K562 (cell line): ENCODE measurements at regions not wholly inside any gene's neighbourhood (a gene's known extent, or its start where the extent isn't known, plus 50 kb on each side); places are given as distances from the start of the nearest gene placed in this dataset.

Experiments used
- ATAC-seq: fragments of 200-7000 bp; cut with Tn5 transposase; 3 replicates; pipeline ENCODE4 v1.9.1; 2020; ENCODE audit warnings: moderate library complexity
- BruUV-seq: library from RNA; stranded (reverse); fragments of 400-500 nt; replicated peaks from 2 replicates; lab custom pipeline; 2021; lab: Mats Ljungman, UMichigan
- CTCF ChIA-PET: fragments of 300-600 bp; formaldehyde crosslinking; extraction: SDS; loops from one replicate; lab custom pipeline; 2021; ENCODE audit warnings: low intra/inter-chr PET ratio; lab: Yijun Ruan, JAX
- POLR2A ChIA-PET: fragments of 300-600, 350-650 bp; sonication (Branson Sonifier 250); formaldehyde crosslinking; extraction: SDS; loops from one replicate; lab custom pipeline; 2021; ENCODE audit warnings: antibody characterized with exemption, inconsistent platforms; lab: Yijun Ruan, JAX
- DNase-seq, 4 experiments: peaks; one replicate each; pipeline versions ENCODE4 v3.0.0 to v3.0.0-alpha.2; 2011 to 2018; ENCODE audit warnings: low spot score in 3 of 4, mixed read lengths in 3 of 4; ENCODE audit errors: extremely low read depth in 1 of 4
- FAIRE-seq: peaks from 2 replicates; lab custom pipeline; 2011; peaks lifted over from hg19 to GRCh38; lab: Jason Lieb, UNC
- H2AFZ ChIP-seq: 2 replicates; pipeline ENCODE4 v1.6.0; 2011; ENCODE audit warnings: low read depth, low read length, control low read depth, inconsistent platforms
- H3K27ac ChIP-seq: fragments of 200-600 bp; 3 replicates; pipeline ENCODE4 v1.8.0; 2011; ENCODE audit warnings: low read depth, mild to moderate bottlenecking, control low read depth, inconsistent platforms, low read length, moderate library complexity, mixed read lengths; ENCODE audit errors: extremely low read depth
- H3K27me3 ChIP-seq, 2 experiments: fragments of 300-600 bp in 1 of 2; 2 replicates in 1 of 2; 3 replicates in 1 of 2; pipeline versions ENCODE4 v1.6.0 to v1.8.0; 2011; ENCODE audit warnings: inconsistent platforms in 2 of 2, low read length in 2 of 2, mild to moderate bottlenecking in 1 of 2, mixed read lengths in 1 of 2, moderate library complexity in 1 of 2; ENCODE audit not compliant: control insufficient read depth in 2 of 2, insufficient read depth in 2 of 2
- H3K36me3 ChIP-seq: fragments of 300-600 bp; 3 replicates; pipeline ENCODE4 v1.8.0; 2011; ENCODE audit warnings: mild to moderate bottlenecking, low read length, inconsistent platforms; ENCODE audit not compliant: control insufficient read depth, insufficient read depth
- H3K4me1 ChIP-seq, 2 experiments: fragments of 200-600 bp in 1 of 2; replicated peaks in 1 of 2; 2 replicates in 1 of 2; 3 replicates in 1 of 2; pipeline versions ENCODE4 v1.5.1 to v1.8.0; 2011; ENCODE audit warnings: inconsistent platforms in 2 of 2, low read length in 2 of 2, mild to moderate bottlenecking in 1 of 2, mixed read lengths in 1 of 2, moderate library complexity in 1 of 2; ENCODE audit not compliant: control insufficient read depth in 2 of 2, insufficient read depth in 2 of 2
- H3K4me2 ChIP-seq: 2 replicates; pipeline ENCODE4 v1.6.1; 2011; ENCODE audit warnings: low read length, control low read depth, inconsistent platforms, mixed read lengths; ENCODE audit not compliant: insufficient read depth
- H3K4me3 ChIP-seq: fragments of 200-600 bp; sonication (generic), shearing (Covaris generic); 2 replicates; pipeline ENCODE4 v1.5.1; 2016; ENCODE audit warnings: control low read depth, inconsistent platforms
- H3K79me2 ChIP-seq: fragments of 200-600 bp; 3 replicates; pipeline ENCODE4 v1.8.0; 2011; ENCODE audit warnings: low read length, inconsistent platforms; ENCODE audit not compliant: control insufficient read depth, insufficient read depth
- H3K9ac ChIP-seq, 2 experiments: 2 replicates each; pipeline versions ENCODE4 v1.6.0 to v1.6.1; 2011; ENCODE audit warnings: low read depth in 2 of 2, low read length in 2 of 2, control low read depth in 1 of 2, inconsistent platforms in 1 of 2, mild to moderate bottlenecking in 1 of 2, mixed read lengths in 1 of 2; ENCODE audit not compliant: insufficient read depth in 1 of 2
- H3K9me1 ChIP-seq: one replicate; pipeline ENCODE4 v1.6.0; 2011; ENCODE audit warnings: inconsistent platforms, mild to moderate bottlenecking, low read length, moderate library complexity; ENCODE audit not compliant: control insufficient read depth, insufficient read depth
- H3K9me3 ChIP-seq: replicated peaks from 2 replicates; pipeline ENCODE4 v1.5.1; 2011; ENCODE audit warnings: low read depth, low read length, inconsistent platforms; ENCODE audit not compliant: control insufficient read depth, insufficient read depth
- H4K20me1 ChIP-seq: replicated peaks from 2 replicates; pipeline ENCODE4 v1.6.1; 2011; ENCODE audit warnings: low read length, inconsistent platforms, mixed read lengths; ENCODE audit not compliant: control insufficient read depth, insufficient read depth
- EWSR1 ChIP-seq: fragments of 450-650 bp; IDR thresholded peaks from 2 replicates; pipeline ENCODE4 v1.6.1; 2018; ENCODE audit warnings: borderline replicate concordance, mild to moderate bottlenecking, low read depth, moderate library complexity; ENCODE audit not compliant: partially characterized antibody
- GABPB2 ChIP-seq: fragments of 250-450 bp; sonication (Bioruptor Pico); conservative IDR thresholded peaks from 2 replicates; pipeline ENCODE4 v1.5.1; 2021; ENCODE audit warnings: mild to moderate bottlenecking
- GATA2 ChIP-seq: sonication (generic); formaldehyde crosslinking; IDR thresholded peaks from 2 replicates; pipeline ENCODE4 v1.4.0; 2020; ENCODE audit warnings: mild to moderate bottlenecking, missing genetic modification reagents
- MCM7 ChIP-seq, 2 experiments: fragments of 450-650 bp; IDR thresholded peaks; 2 replicates each; pipeline ENCODE4 v1.6.1; 2016 to 2018
- MECOM ChIP-seq: fragments of 250-450 bp; sonication (Bioruptor Pico); IDR thresholded peaks from 2 replicates; pipeline ENCODE4 v1.8.0; 2022; ENCODE audit warnings: inconsistent platforms
- MTA1 ChIP-seq: fragments of 450-650 bp; IDR thresholded peaks from 2 replicates; pipeline ENCODE4 v1.6.1; 2017; ENCODE audit warnings: borderline replicate concordance
- NCOA6 ChIP-seq: fragments of 450-650 bp; IDR thresholded peaks from 2 replicates; pipeline ENCODE4 v1.6.1; 2017; ENCODE audit warnings: mild to moderate bottlenecking
- PHTF2 ChIP-seq: fragments of 250-450 bp; sonication (Bioruptor Pico); IDR thresholded peaks from 2 replicates; pipeline ENCODE4 v1.5.0; 2021; ENCODE audit warnings: mild to moderate bottlenecking
- PTBP1 ChIP-seq: fragments of 200-400 bp; formaldehyde crosslinking; IDR thresholded peaks from 2 replicates; pipeline ENCODE4 v1.6.1; 2017; ENCODE audit warnings: low read depth, low read length
- ZNF121 ChIP-seq: sonication (generic); formaldehyde crosslinking; conservative IDR thresholded peaks from 2 replicates; pipeline ENCODE4 v1.8.0; 2022; ENCODE audit warnings: missing genetic modification reagents
- WGBS: fragments of 100-300 bp; shearing (Covaris generic); methylation state at CpG from one replicate; pipeline ENCODE4 v1.1.6; 2016; ENCODE audit warnings: low coverage, mixed read lengths; ENCODE audit not compliant: insufficient coverage; ENCODE audit errors: missing lambda C conversion rate; 5-methylcytosine and 5-hydroxymethylcytosine counted together
- in situ Hi-C: fragments of 300-500 bp; cut with MboI; formaldehyde crosslinking; loops from 4 replicates; pipeline ENCODE4 v1.15.0; 2018; ENCODE audit warnings: inconsistent platforms, mixed read lengths
- intact Hi-C: fragments of 100-400 bp; cut with micrococcal nuclease; formaldehyde crosslinking; loops from 2 replicates; pipeline ENCODE4 v1.14.2; 2022
- TF ChIP-seq, protein P1 (sequence below), 2 experiments: IDR thresholded peaks; 2 replicates each; pipeline ENCODE4 v1.6.1; 2011; ENCODE audit warnings: borderline replicate concordance in 1 of 2, control low read depth in 1 of 2, low read depth in 1 of 2, low read length in 1 of 2, mild to moderate bottlenecking in 1 of 2, mixed read lengths in 1 of 2, moderate library complexity in 1 of 2; ENCODE audit not compliant: insufficient read depth in 1 of 2, insufficient read length in 1 of 2, poor library complexity in 1 of 2, severe bottlenecking in 1 of 2; ENCODE audit errors: extremely low read depth in 1 of 2
- TF ChIP-seq, protein P2 (sequence below): fragments of 450-650 bp; IDR thresholded peaks from 2 replicates; pipeline ENCODE4 v1.7.1; 2018; ENCODE audit warnings: mild to moderate bottlenecking, low read depth; ENCODE audit not compliant: partially characterized antibody
- TF ChIP-seq, protein P3 (sequence below): fragments of 450-650 bp; formaldehyde crosslinking; IDR thresholded peaks from 2 replicates; pipeline ENCODE4 v1.4.0; 2020; ENCODE audit warnings: mild to moderate bottlenecking, mixed read lengths

DNA sequence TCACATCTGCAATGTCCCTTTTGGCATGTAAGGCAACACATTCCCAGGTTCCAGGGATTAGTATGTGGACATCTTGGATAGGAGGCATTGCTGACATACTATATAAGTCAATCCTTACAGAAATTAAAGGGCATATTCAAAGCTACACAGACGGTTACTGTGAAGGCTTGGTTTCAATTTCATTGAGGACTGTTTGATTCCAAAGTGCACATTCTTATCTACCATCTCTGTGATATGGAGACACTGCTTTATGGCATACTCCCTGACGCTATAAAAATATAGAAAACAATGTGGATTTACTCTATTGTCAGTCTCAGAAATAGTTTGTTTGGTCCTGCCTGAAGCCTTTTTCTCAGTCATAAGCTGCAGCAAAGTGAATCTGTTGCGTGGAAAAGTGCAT, 1486.7 kb downstream of the FAM181B start:
- H3K4me1 ChIP-seq = no peaks in the 10 kb centered on the region
- H3K79me2 ChIP-seq = no peaks in the 10 kb centered on the region
- 0% methylated on average over 3 of the region's 3 CpGs for whole genome bisulfite sequencing
- H3K9ac ChIP-seq = no peak overlapping the region
- TF ChIP-seq, protein P1, sequence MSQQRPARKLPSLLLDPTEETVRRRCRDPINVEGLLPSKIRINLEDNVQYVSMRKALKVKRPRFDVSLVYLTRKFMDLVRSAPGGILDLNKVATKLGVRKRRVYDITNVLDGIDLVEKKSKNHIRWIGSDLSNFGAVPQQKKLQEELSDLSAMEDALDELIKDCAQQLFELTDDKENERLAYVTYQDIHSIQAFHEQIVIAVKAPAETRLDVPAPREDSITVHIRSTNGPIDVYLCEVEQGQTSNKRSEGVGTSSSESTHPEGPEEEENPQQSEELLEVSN (IDR thresholded peaks at IDR 0.05; ENCODE audit: borderline replicate concordance in 1 of 2, extremely low read depth in 1 of 2, insufficient read depth in 1 of 2, insufficient read length in 1 of 2, low read depth in 1 of 2, low read length in 1 of 2, poor library complexity in 1 of 2, severe bottlenecking in 1 of 2) = no peak
- TF ChIP-seq GABPB2 (CRISPR knock-in tag) = no peak
- TF ChIP-seq, protein P2, sequence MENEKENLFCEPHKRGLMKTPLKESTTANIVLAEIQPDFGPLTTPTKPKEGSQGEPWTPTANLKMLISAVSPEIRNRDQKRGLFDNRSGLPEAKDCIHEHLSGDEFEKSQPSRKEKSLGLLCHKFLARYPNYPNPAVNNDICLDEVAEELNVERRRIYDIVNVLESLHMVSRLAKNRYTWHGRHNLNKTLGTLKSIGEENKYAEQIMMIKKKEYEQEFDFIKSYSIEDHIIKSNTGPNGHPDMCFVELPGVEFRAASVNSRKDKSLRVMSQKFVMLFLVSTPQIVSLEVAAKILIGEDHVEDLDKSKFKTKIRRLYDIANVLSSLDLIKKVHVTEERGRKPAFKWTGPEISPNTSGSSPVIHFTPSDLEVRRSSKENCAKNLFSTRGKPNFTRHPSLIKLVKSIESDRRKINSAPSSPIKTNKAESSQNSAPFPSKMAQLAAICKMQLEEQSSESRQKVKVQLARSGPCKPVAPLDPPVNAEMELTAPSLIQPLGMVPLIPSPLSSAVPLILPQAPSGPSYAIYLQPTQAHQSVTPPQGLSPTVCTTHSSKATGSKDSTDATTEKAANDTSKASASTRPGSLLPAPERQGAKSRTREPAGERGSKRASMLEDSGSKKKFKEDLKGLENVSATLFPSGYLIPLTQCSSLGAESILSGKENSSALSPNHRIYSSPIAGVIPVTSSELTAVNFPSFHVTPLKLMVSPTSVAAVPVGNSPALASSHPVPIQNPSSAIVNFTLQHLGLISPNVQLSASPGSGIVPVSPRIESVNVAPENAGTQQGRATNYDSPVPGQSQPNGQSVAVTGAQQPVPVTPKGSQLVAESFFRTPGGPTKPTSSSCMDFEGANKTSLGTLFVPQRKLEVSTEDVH = no peak
- no peak for TF ChIP-seq MECOM (CRISPR knock-in tag)
- TF ChIP-seq EWSR1 = no peak
- TF ChIP-seq MCM7 (IDR thresholded peaks at IDR 0.05) = no peak
- TF ChIP-seq PHTF2 (CRISPR knock-in tag) = no peak
- TF ChIP-seq MTA1 = no peak
- TF ChIP-seq PTBP1 = no peak
- no peak for TF ChIP-seq ZNF121 (CRISPR knock-in tag)
- TF ChIP-seq NCOA6 = no peak
- TF ChIP-seq, protein P3, sequence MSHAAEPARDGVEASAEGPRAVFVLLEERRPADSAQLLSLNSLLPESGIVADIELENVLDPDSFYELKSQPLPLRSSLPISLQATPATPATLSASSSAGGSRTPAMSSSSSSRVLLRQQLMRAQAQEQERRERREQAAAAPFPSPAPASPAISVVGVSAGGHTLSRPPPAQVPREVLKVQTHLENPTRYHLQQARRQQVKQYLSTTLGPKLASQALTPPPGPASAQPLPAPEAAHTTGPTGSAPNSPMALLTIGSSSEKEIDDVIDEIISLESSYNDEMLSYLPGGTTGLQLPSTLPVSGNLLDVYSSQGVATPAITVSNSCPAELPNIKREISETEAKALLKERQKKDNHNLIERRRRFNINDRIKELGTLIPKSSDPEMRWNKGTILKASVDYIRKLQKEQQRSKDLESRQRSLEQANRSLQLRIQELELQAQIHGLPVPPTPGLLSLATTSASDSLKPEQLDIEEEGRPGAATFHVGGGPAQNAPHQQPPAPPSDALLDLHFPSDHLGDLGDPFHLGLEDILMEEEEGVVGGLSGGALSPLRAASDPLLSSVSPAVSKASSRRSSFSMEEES (CRISPR knock-in tag) = no peak
- no peak for TF ChIP-seq GATA2 (CRISPR knock-in tag)
- no peaks in the 10 kb centered on the region for H4K20me1 ChIP-seq
- no peak overlapping the region for H2AFZ ChIP-seq
- H3K27ac ChIP-seq = no peak overlapping the region
- FAIRE-seq (no peak), ATAC-seq (no peak), DNase-seq (no peak)
- intact Hi-C loops (no loop called here), in situ Hi-C loops (no loop called here)
- H3K27me3 ChIP-seq = no peaks in the 10 kb centered on the region
- POLR2A ChIA-PET = no interaction called here
- BruUV-seq = no TSS peak
- no peak overlapping the region for H3K4me2 ChIP-seq
- CTCF ChIA-PET = no interaction called here
- no peaks in the 10 kb centered on the region for H3K36me3 ChIP-seq
- H3K9me1 ChIP-seq = no peaks in the 10 kb centered on the region
- no peaks in the 10 kb centered on the region; the same call in 1 of the 2 replicates for H3K9me3 ChIP-seq
- no peak overlapping the region for H3K4me3 ChIP-seq
